ENCODE measurements at regions not wholly inside any gene's neighbourhood (a gene's known extent, or its start where the extent isn't known, plus 50 kb on each side); places are given as distances from the start of the nearest gene placed in this dataset.
"Not testable (repeated sequence)": the region's sequence is repeated elsewhere in the genome, so short reads cannot be mapped to it uniquely, and the experiment has no call there.

DNA sequence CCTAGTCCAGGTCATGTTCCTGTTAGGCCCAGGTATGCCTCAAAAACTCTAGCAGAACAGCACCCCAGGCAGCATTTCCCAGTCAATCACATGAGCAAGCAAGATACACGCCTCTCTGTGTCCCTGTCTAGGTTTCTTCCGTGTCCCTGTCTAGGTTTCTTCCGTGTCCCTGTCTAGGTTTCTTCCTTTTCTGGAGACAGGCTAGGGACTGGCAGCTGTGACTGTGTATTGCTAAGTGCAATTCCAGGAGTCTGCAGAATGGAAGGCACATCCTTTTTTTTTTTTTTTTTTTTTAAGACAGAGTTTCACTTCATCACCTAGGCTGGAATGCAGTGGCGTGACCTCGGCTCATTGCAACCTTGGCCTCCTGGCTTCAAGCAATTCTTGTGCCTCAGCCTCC is 77.6 kb downstream of the SETD4 start:
- Histone ChIP-seq H3F3A (ENCODE audit: insufficient read depth, low read length) (no peaks in the 10 kb centered on the region), H3K9ac (ENCODE audit: low read length) (no peak overlapping the region), H3K79me2 (ENCODE audit: low read length) (no peaks in the 10 kb centered on the region), H3K4me3 (ENCODE audit: low read length) (no peak overlapping the region), H3K27ac (ENCODE audit: low read length) (no peak overlapping the region), H3K27me3 (replicated peaks; ENCODE audit: insufficient read depth, low read length) (no peaks in the 10 kb centered on the region), H3K4me2 (ENCODE audit: low read depth, low read length) (no peak overlapping the region), H3K9me3 (replicated peaks; ENCODE audit: insufficient read depth, low read length) (no peaks in the 10 kb centered on the region), H3K36me3 (replicated peaks; ENCODE audit: insufficient read depth, low read length) (no peaks in the 10 kb centered on the region), H4K20me1 (ENCODE audit: insufficient read depth, low read length) (no peaks in the 10 kb centered on the region), H2AFZ (ENCODE audit: low read length) (no peak overlapping the region), H3K4me1 (ENCODE audit: low read length) (no peaks in the 10 kb centered on the region), H3K9me2 (replicated peaks; ENCODE audit: insufficient read depth, low read length) (no peaks in the 10 kb centered on the region)
- DNase-seq: no peak
- TF ChIP-seq, protein P1, sequence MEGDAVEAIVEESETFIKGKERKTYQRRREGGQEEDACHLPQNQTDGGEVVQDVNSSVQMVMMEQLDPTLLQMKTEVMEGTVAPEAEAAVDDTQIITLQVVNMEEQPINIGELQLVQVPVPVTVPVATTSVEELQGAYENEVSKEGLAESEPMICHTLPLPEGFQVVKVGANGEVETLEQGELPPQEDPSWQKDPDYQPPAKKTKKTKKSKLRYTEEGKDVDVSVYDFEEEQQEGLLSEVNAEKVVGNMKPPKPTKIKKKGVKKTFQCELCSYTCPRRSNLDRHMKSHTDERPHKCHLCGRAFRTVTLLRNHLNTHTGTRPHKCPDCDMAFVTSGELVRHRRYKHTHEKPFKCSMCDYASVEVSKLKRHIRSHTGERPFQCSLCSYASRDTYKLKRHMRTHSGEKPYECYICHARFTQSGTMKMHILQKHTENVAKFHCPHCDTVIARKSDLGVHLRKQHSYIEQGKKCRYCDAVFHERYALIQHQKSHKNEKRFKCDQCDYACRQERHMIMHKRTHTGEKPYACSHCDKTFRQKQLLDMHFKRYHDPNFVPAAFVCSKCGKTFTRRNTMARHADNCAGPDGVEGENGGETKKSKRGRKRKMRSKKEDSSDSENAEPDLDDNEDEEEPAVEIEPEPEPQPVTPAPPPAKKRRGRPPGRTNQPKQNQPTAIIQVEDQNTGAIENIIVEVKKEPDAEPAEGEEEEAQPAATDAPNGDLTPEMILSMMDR (IDR thresholded peaks at IDR 0.05; ENCODE audit: low read length): no peak
- TF ChIP-seq EZH2 (optimal IDR thresholded peaks at IDR 0.05; ENCODE audit: low read depth, low read length) (no peak), EZH2phosphoT487 (IDR thresholded peaks at IDR 0.05; ENCODE audit: low read length) (no peak)

DNA sequence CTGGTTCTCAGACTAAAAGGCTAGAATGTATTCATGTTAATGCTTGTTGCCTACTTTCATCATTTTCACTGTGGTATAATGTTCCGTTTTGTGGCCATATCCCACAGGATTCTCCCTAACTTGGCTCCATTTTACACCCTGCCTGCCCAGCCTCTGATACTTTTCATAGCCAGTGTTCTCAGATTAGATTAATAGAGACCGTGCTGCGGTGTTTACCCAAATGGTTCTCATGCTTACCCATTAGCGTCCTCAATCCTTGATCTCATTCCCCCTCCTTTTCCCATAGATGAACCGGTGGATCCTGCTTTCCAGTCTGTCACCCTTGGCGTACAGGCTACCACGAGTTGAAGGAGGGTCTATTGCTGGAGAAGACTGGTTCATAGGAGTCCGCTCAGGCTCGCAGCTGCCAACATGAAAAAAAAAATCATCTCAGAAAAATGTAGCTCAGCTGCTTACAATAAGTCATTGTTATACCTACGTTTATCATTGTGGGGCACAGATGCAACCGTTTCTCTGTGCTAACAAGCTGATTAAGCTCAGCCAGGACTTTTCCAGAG is 78.7 kb downstream of the SETD4 start:
- Histone ChIP-seq H3K9ac (ENCODE audit: low read length) (no peak overlapping the region), H4K20me1 (ENCODE audit: insufficient read depth, low read length) (no peaks in the 10 kb centered on the region), H3K9me3 (replicated peaks; ENCODE audit: insufficient read depth, low read length) (no peaks in the 10 kb centered on the region), H3K27ac (ENCODE audit: low read length) (no peak overlapping the region), H3F3A (ENCODE audit: insufficient read depth, low read length) (no peaks in the 10 kb centered on the region), H3K79me2 (ENCODE audit: low read length) (no peaks in the 10 kb centered on the region), H3K4me2 (ENCODE audit: low read depth, low read length) (no peak overlapping the region), H3K4me1 (ENCODE audit: low read length) (no peaks in the 10 kb centered on the region), H3K27me3 (replicated peaks; ENCODE audit: insufficient read depth, low read length) (no peaks in the 10 kb centered on the region), H2AFZ (ENCODE audit: low read length) (no peak overlapping the region), H3K4me3 (ENCODE audit: low read length) (no peak overlapping the region), H3K36me3 (replicated peaks; ENCODE audit: insufficient read depth, low read length) (no peaks in the 10 kb centered on the region), H3K9me2 (replicated peaks; ENCODE audit: insufficient read depth, low read length) (no peaks in the 10 kb centered on the region)
- TF ChIP-seq, protein P1 (IDR thresholded peaks at IDR 0.05; ENCODE audit: low read length): no peak
- TF ChIP-seq EZH2 (optimal IDR thresholded peaks at IDR 0.05; ENCODE audit: low read depth, low read length) (no peak), EZH2phosphoT487 (IDR thresholded peaks at IDR 0.05; ENCODE audit: low read length) (no peak)
- no peak for DNase-seq

DNA sequence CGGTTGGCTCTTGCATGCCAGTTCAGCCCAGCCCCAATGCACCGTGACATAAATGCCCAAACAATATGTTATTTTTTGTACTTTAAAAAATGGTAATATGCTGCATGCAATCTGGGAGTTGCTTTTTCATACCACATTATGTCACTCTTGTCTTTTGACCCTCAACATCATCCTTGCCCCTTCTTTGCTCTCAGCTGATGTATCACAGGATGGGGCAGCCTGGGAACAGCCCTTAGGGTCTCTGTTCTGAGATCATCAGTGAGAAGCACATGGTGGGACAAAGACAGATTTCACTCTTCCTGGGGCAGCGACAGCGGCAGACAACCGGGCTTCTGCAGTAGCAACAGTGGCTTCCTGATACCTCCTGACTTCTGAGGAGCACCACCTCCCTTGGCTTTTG is 79.5 kb downstream of the SETD4 start:
- Histone ChIP-seq H4K20me1 (ENCODE audit: insufficient read depth, low read length) (no peaks in the 10 kb centered on the region), H2AFZ (ENCODE audit: low read length) (no peak overlapping the region), H3K9ac (ENCODE audit: low read length) (no peak overlapping the region), H3K9me2 (replicated peaks; ENCODE audit: insufficient read depth, low read length) (no peaks in the 10 kb centered on the region), H3K4me3 (ENCODE audit: low read length) (no peak overlapping the region), H3K36me3 (replicated peaks; ENCODE audit: insufficient read depth, low read length) (no peaks in the 10 kb centered on the region), H3F3A (ENCODE audit: insufficient read depth, low read length) (no peaks in the 10 kb centered on the region), H3K4me2 (ENCODE audit: low read depth, low read length) (no peak overlapping the region), H3K4me1 (ENCODE audit: low read length) (no peaks in the 10 kb centered on the region), H3K9me3 (replicated peaks; ENCODE audit: insufficient read depth, low read length) (no peaks in the 10 kb centered on the region), H3K27me3 (replicated peaks; ENCODE audit: insufficient read depth, low read length) (no peaks in the 10 kb centered on the region), H3K79me2 (ENCODE audit: low read length) (no peaks in the 10 kb centered on the region), H3K27ac (ENCODE audit: low read length) (no peak overlapping the region)
- DNase-seq: no peak
- TF ChIP-seq, protein P1 (IDR thresholded peaks at IDR 0.05; ENCODE audit: low read length): no peak
- no peak for TF ChIP-seq EZH2phosphoT487 (IDR thresholded peaks at IDR 0.05; ENCODE audit: low read length)
- TF ChIP-seq EZH2 (optimal IDR thresholded peaks at IDR 0.05; ENCODE audit: low read depth, low read length): no peak

DNA sequence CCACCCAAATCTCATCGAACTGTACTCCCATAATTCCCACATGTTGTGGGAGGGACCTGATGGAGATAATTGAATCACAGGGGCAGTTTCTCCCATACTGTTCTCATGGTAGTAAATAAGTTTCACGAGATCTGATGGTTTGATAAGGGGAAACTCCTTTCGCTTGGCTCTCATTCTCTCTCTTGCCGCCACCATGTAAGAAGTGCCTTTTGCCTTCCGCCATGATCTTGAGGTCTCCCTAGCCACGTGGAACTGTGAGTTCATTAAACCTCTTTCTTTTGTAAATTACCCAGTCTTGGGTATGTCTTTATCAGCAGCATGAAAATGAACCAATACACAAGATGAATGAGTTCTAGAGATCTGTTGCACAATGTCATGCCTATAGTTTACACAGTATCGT is 82.5 kb downstream of the SETD4 start:
- H3K9ac ChIP-seq (ENCODE audit: low read length); H3F3A ChIP-seq (ENCODE audit: insufficient read depth, low read length); H3K9me3 ChIP-seq (replicated peaks; ENCODE audit: insufficient read depth, low read length); H4K20me1 ChIP-seq (ENCODE audit: insufficient read depth, low read length); H2AFZ ChIP-seq (ENCODE audit: low read length); H3K27ac ChIP-seq (ENCODE audit: low read length); H3K27me3 ChIP-seq (replicated peaks; ENCODE audit: insufficient read depth, low read length); H3K36me3 ChIP-seq (replicated peaks; ENCODE audit: insufficient read depth, low read length); H3K4me1 ChIP-seq (ENCODE audit: low read length); H3K79me2 ChIP-seq (ENCODE audit: low read length); H3K4me2 ChIP-seq (ENCODE audit: low read depth, low read length); H3K9me2 ChIP-seq (replicated peaks; ENCODE audit: insufficient read depth, low read length); H3K4me3 ChIP-seq (ENCODE audit: low read length); DNase-seq: not testable (repeated sequence)
